Left lung (tissue), 4 donors: ENCODE measurements at regions not wholly inside any gene's neighbourhood (a gene's known extent, or its start where the extent isn't known, plus 50 kb on each side); places are given as distances from the start of the nearest gene placed in this dataset.

ENCODE experiments used
- ATAC-seq: fragments of 200-7000 bp; cut with Tn5 transposase; one replicate; pipeline ENCODE4 v1.9.1; 2020; ENCODE audit warnings: moderate library complexity
- DNase-seq, 4 donors: peaks; one replicate each; pipeline ENCODE4 v3.0.0-alpha.2; 2013 to 2020
- H3K27ac ChIP-seq, 2 donors: fragments of 200-600 bp; sonication (generic) in 1 of 2; one replicate each; pipeline versions ENCODE4 v1.5.0 to v1.8.0; 2020 to 2021
- H3K27me3 ChIP-seq, 2 donors: fragments of 200-600 bp; sonication (generic) in 1 of 2; one replicate each; pipeline versions ENCODE4 v1.5.0 to v1.8.0; 2020 to 2021
- H3K36me3 ChIP-seq, 2 donors: fragments of 200-600 bp; sonication (generic) in 1 of 2; one replicate each; pipeline versions ENCODE4 v1.5.0 to v1.8.0; 2020 to 2021
- H3K4me1 ChIP-seq, 2 donors: fragments of 200-600 bp; one replicate each; pipeline ENCODE4 v1.8.0; 2021
- H3K4me3 ChIP-seq, 2 donors: fragments of 200-600 bp; sonication (generic) in 1 of 2; one replicate each; pipeline versions ENCODE4 v1.5.0 to v1.8.0; 2020 to 2021; ENCODE audit warnings: mild to moderate bottlenecking in 1 of 2
- H3K9me3 ChIP-seq, 2 donors: fragments of 200-600 bp; sonication (generic) in 1 of 2; one replicate each; pipeline versions ENCODE4 v1.5.0 to v1.8.0; 2020 to 2021
- intact Hi-C, 2 donors: fragments of 100-400 bp; cut with DNase I; formaldehyde crosslinking; loops; one replicate each; pipeline versions ENCODE4 v1.11.2 to v1.14.2; 2022
- TF ChIP-seq, protein P1 (sequence below), 2 donors: fragments of 200-600 bp; sonication (generic) in 1 of 2; IDR thresholded peaks; one replicate each; pipeline versions ENCODE4 v1.5.0 to v1.8.0; 2021; ENCODE audit warnings: antibody characterized with exemption in 2 of 2
- donor health status: DM: no; HTN: yes; CAD: no.
- donor health status: DM: no; HTN: no; CAD: no.

- ATAC-seq: no peak
- intact Hi-C loops: no loop called here
These were observed 64.2 kb upstream of the MYCN start for GRCh38 chr2:15875969-15876705.

DNA sequence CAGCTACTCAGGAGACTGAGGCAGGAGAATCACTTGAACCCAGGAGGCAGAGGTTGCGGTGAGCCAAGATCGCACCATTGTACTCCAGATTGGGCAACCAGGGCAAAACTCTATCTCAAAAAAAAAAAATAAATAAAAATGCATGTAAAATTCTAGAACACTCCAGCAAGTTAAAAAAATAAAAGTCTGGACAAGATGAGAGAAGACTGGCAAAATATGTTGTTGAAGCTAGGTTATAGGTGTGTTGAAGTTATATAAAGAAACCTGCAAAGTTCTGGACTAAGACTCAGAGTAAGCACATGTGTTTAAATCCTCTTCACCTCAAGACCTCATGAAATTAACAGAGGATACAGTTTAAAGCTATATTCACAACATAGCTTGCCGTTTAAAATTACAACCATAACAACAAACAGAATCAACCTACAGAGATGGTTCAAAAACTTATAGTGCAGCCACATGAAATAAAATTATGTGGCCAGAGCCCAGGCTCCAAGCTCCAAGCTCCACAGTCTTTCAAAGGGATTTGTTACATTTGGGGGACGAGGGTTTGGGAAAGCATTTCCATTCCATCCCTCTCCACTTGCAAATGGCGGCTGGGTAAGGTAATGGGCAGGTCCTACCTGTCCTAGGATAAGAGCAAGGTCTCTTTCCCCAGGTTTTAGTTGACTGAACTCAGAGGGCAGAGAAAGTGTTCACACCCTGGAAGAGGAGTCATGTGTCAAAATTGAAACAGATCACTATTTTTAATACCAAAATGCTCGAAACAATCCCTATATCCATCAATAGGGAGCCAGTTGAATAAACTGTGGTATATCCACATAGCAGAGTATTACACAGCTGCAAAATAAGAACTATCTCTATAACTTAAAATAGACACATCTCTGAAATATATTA is 59.9 kb upstream of the MYCN start:
- Histone ChIP-seq H3K27ac (no peak overlapping the region), H3K27me3 (no peaks in the 10 kb centered on the region)
- no peak for ATAC-seq

More at GRCh38 chr2:15875969-15876705, 64.2 kb upstream of the MYCN start:
- no peaks in the 10 kb centered on the region for H3K36me3 ChIP-seq
- H3K9me3 ChIP-seq: peaks cover 0 to 10% of the 10 kb centered on the region in 2 donors
- no peaks in the 10 kb centered on the region for H3K27me3 ChIP-seq
- DNase-seq: no peak
- TF ChIP-seq, protein P1, sequence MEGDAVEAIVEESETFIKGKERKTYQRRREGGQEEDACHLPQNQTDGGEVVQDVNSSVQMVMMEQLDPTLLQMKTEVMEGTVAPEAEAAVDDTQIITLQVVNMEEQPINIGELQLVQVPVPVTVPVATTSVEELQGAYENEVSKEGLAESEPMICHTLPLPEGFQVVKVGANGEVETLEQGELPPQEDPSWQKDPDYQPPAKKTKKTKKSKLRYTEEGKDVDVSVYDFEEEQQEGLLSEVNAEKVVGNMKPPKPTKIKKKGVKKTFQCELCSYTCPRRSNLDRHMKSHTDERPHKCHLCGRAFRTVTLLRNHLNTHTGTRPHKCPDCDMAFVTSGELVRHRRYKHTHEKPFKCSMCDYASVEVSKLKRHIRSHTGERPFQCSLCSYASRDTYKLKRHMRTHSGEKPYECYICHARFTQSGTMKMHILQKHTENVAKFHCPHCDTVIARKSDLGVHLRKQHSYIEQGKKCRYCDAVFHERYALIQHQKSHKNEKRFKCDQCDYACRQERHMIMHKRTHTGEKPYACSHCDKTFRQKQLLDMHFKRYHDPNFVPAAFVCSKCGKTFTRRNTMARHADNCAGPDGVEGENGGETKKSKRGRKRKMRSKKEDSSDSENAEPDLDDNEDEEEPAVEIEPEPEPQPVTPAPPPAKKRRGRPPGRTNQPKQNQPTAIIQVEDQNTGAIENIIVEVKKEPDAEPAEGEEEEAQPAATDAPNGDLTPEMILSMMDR (IDR thresholded peaks at IDR 0.05): no peak
- H3K27ac ChIP-seq: no peak overlapping the region
- no peak overlapping the region for H3K4me3 ChIP-seq
- H3K4me1 ChIP-seq: no peaks in the 10 kb centered on the region

DNA sequence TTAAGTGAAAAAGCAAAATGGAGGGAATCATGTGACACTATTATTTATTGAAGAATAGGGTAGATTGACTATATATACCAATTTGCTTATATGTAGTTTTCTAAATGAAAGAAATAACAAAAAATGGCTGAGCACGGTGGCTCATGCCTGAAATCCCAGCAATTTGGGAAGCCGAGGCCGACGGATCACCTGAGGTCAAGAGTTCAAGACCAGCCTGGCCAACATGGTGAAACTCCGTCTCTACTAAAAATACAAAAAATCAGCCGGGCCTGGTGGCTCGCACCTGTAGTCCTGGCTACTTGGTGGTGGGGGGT is 59.3 kb upstream of the MYCN start:
- TF ChIP-seq, protein P1 (IDR thresholded peaks at IDR 0.05): no peak
- Histone ChIP-seq H3K4me3 (no peak overlapping the region), H3K4me1 (no peaks in the 10 kb centered on the region), H3K36me3 (no peaks in the 10 kb centered on the region), H3K27me3 (no peaks in the 10 kb centered on the region), H3K9me3 (peaks cover 0 to 5% of the 10 kb centered on the region in 2 donors), H3K27ac (no peak overlapping the region)
- DNase-seq (no peak), ATAC-seq (no peak)
- intact Hi-C loops: no loop called here

More for the DNA sequence above, 59.9 kb upstream of the MYCN start:
- Histone ChIP-seq H3K36me3 (no peaks in the 10 kb centered on the region), H3K4me3 (no peak overlapping the region), H3K4me1 (no peaks in the 10 kb centered on the region), H3K9me3 (peaks cover 0 to 5% of the 10 kb centered on the region in 2 donors)
- intact Hi-C loops: no loop called here
- TF ChIP-seq, protein P1 (IDR thresholded peaks at IDR 0.05): no peak
- DNase-seq: no peak

DNA sequence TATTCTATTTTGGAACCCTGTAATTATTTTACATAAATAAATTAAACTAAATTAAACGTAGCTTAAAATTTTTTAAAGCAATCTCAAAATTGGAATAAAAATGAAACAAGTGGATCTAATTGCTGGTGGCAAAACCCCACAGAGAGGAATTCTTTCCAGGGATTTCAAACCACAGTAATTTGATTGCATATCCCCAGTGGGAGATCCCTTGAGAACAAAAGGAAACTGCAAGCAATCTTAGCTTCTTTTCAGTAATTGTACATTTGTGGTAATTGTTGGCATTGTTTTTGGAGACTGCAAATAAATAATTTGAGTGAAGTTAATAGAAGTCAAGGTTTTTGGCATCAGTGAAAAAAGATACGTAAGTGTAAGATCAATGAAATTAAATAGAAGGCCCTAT is 58.7 kb upstream of the MYCN start:
- ATAC-seq: no peak

More for the DNA sequence above, 58.7 kb upstream of the MYCN start:
- Histone ChIP-seq H3K4me3 (no peak overlapping the region), H3K36me3 (no peaks in the 10 kb centered on the region), H3K27ac (no peak overlapping the region), H3K9me3 (peaks cover 0 to 5% of the 10 kb centered on the region in 2 donors), H3K27me3 (no peaks in the 10 kb centered on the region), H3K4me1 (no peaks in the 10 kb centered on the region)
- intact Hi-C loops: no loop called here
- TF ChIP-seq, protein P1 (IDR thresholded peaks at IDR 0.05): no peak
- no peak for DNase-seq
